NCI-H446 treated with DMSO at 0.1 percent for 48 hours (cell line): ENCODE measurements at regions not wholly inside any gene's neighbourhood (a gene's known extent, or its start where the extent isn't known, plus 50 kb on each side); places are given as distances from the start of the nearest gene placed in this dataset.

Experiments
- DNase-seq: peaks from one replicate; lab custom pipeline; 2025; lab: John Stamatoyannopoulos, UW

- no peak for DNase-seq
Measured at GRCh38 chr9:129400971-129401622, 219.8 kb downstream of the C9orf50 start.

- no peak for DNase-seq
Measured at GRCh38 chr9:129400001-129400970, 220.6 kb downstream of the C9orf50 start.

- DNase-seq: no peak
Measured at GRCh38 chr9:129399634-129399990, 221.3 kb downstream of the C9orf50 start.

GRCh38 chr9:129398961-129399633 is 221.0 kb upstream of the IER5L start:
- DNase-seq: no peak

GRCh38 chr9:129398101-129398960 is 220.3 kb upstream of the IER5L start:
- DNase-seq: no peak

GRCh38 chr9:129397335-129397734 is 219.3 kb upstream of the IER5L start:
- no peak for DNase-seq

- no peak for DNase-seq
Measured at GRCh38 chr9:129396365-129396708, 218.3 kb upstream of the IER5L start.

- no peak for DNase-seq
Measured at GRCh38 chr9:129395633-129396364, 217.7 kb upstream of the IER5L start.

GRCh38 chr9:129394886-129395279 is 216.8 kb upstream of the IER5L start:
- DNase-seq: no peak

GRCh38 chr9:129394061-129394885 is 216.2 kb upstream of the IER5L start:
- no peak for DNase-seq

GRCh38 chr9:129393064-129393463 is 215.0 kb upstream of the IER5L start:
- DNase-seq: no peak

GRCh38 chr9:129392093-129392541 is 214.1 kb upstream of the IER5L start:
- DNase-seq: no peak

- DNase-seq: no peak
Measured at GRCh38 chr9:129391221-129391661, 213.2 kb upstream of the IER5L start.

GRCh38 chr9:129390541-129390940 is 212.5 kb upstream of the IER5L start:
- DNase-seq: no peak

- no peak for DNase-seq
Measured at GRCh38 chr9:129387822-129388221, 209.8 kb upstream of the IER5L start.

GRCh38 chr9:129386812-129387177 is 208.7 kb upstream of the IER5L start:
- no peak for DNase-seq

GRCh38 chr9:129385211-129385934 is 207.3 kb upstream of the IER5L start:
- no peak for DNase-seq

- DNase-seq: no peak
Measured at GRCh38 chr9:129384491-129385210, 206.6 kb upstream of the IER5L start.
